Astrocyte of the hippocampus (primary cell): ENCODE measurements at regions not wholly inside any gene's neighbourhood (a gene's known extent, or its start where the extent isn't known, plus 50 kb on each side); places are given as distances from the start of the nearest gene placed in this dataset.
A peak's percentile ranks its signal among the peaks of the same experiment; 100 is the strongest.

Source experiments
- DNase-seq: peaks from one replicate; pipeline ENCODE4 v3.0.0; 2011; ENCODE audit warnings: low read depth, low spot score

GRCh38 chr7:106957766-106958165, 86.7 kb upstream of the PRKAR2B start:
- no peak for DNase-seq

- no peak for DNase-seq
These were observed 84.8 kb upstream of the PRKAR2B start for GRCh38 chr7:106959753-106960152.

- no peak for DNase-seq
These were observed 81.8 kb upstream of the PRKAR2B start for GRCh38 chr7:106962751-106963150.

- no peak for DNase-seq
These were observed 80.0 kb upstream of the PRKAR2B start for GRCh38 chr7:106964466-106964865.

GRCh38 chr7:106965108-106965507, 79.4 kb upstream of the PRKAR2B start:
- no peak for DNase-seq

GRCh38 chr7:106966121-106966520, 78.4 kb upstream of the PRKAR2B start:
- DNase-seq = no peak

- DNase-seq = no peak
These were observed 76.3 kb upstream of the PRKAR2B start for GRCh38 chr7:106968160-106968559.

GRCh38 chr7:106978425-106979420, 65.8 kb upstream of the PRKAR2B start:
- no peak for DNase-seq

GRCh38 chr7:106979551-106980357, 64.8 kb upstream of the PRKAR2B start:
- DNase-seq = no peak

- no peak for DNase-seq
These were observed 64.2 kb upstream of the PRKAR2B start for GRCh38 chr7:106980358-106980685.

- DNase-seq = peak; percentile 42
These were observed 62.1 kb upstream of the PRKAR2B start for GRCh38 chr7:106982415-106982814.

- DNase-seq = no peak
These were observed 60.5 kb upstream of the PRKAR2B start for GRCh38 chr7:106984034-106984433.

GRCh38 chr7:106986450-106986977, 58.0 kb upstream of the PRKAR2B start:
- DNase-seq = peak; percentile 20

GRCh38 chr7:106987777-106988176, 56.7 kb upstream of the PRKAR2B start:
- DNase-seq = no peak

GRCh38 chr7:106992511-106992910, 52.0 kb upstream of the PRKAR2B start:
- no peak for DNase-seq
